ENCODE measurements at regions not wholly inside any gene's neighbourhood (a gene's known extent, or its start where the extent isn't known, plus 50 kb on each side); places are given as distances from the start of the nearest gene placed in this dataset.

GRCh38 chr1:60895701-60896100, 186.7 kb upstream of the NFIA start:
- TF ChIP-seq CEBPB (IDR thresholded peaks at IDR 0.05; ENCODE audit: low read depth) (no peak), SP1 (IDR thresholded peaks at IDR 0.05; ENCODE audit: low read depth) (no peak), EZH2 (IDR thresholded peaks at IDR 0.05) (no peak), ELF1 (IDR thresholded peaks at IDR 0.05; ENCODE audit: borderline replicate concordance, low read depth) (no peak)

Data from HCT116 (cell line).